OCI-LY1 (cell line): ENCODE measurements at regions not wholly inside any gene's neighbourhood (a gene's known extent, or its start where the extent isn't known, plus 50 kb on each side); places are given as distances from the start of the nearest gene placed in this dataset.

Source experiments
- H2AFZ ChIP-seq: fragments of 200-600 bp; sonication (generic), shearing (Covaris generic); 2 replicates; pipeline ENCODE4 v1.6.0; 2014; ENCODE audit warnings: antibody characterized with exemption, mild to moderate bottlenecking, low read length
- H3F3A ChIP-seq: fragments of 200-600 bp; sonication (generic), shearing (Covaris generic); 2 replicates; pipeline ENCODE4 v1.6.0; 2014; ENCODE audit warnings: mild to moderate bottlenecking, antibody characterized with exemption, low read length, moderate library complexity; ENCODE audit not compliant: insufficient read depth
- H3K27ac ChIP-seq: fragments of 200-600 bp; sonication (generic); 2 replicates; pipeline ENCODE4 v1.5.1; 2014; ENCODE audit warnings: low read length, mixed run types, mild to moderate bottlenecking, low read depth; ENCODE audit not compliant: poor library complexity, severe bottlenecking
- H3K27me3 ChIP-seq: fragments of 200-600 bp; sonication (generic); 2 replicates; pipeline ENCODE4 v1.6.0; 2014; ENCODE audit warnings: antibody characterized with exemption, mild to moderate bottlenecking, low read length, moderate library complexity; ENCODE audit not compliant: insufficient read depth
- H3K36me3 ChIP-seq: fragments of 200-600 bp; sonication (generic); 2 replicates; pipeline ENCODE4 v1.6.1; 2014; ENCODE audit warnings: mild to moderate bottlenecking, antibody characterized with exemption, low read length, moderate library complexity, mixed read lengths; ENCODE audit not compliant: insufficient read depth
- H3K4me1 ChIP-seq: fragments of 200-600 bp; sonication (generic); 2 replicates; pipeline ENCODE4 v1.5.1; 2014; ENCODE audit warnings: mild to moderate bottlenecking, low read length, moderate library complexity; ENCODE audit not compliant: insufficient read depth, severe bottlenecking
- H3K4me2 ChIP-seq: fragments of 200-600 bp; sonication (generic), shearing (Covaris generic); 2 replicates; pipeline ENCODE4 v1.6.1; 2014; ENCODE audit warnings: low read length
- H3K4me3 ChIP-seq: fragments of 200-600 bp; sonication (generic); 2 replicates; pipeline ENCODE4 v1.5.1; 2014; ENCODE audit warnings: low read length, low read depth, mild to moderate bottlenecking, mixed read lengths; ENCODE audit not compliant: poor library complexity, severe bottlenecking
- H3K79me2 ChIP-seq: fragments of 200-600 bp; shearing (Covaris generic); 2 replicates; pipeline ENCODE4 v1.6.1; 2016; ENCODE audit warnings: mixed run types, low read length, mixed read lengths; ENCODE audit not compliant: insufficient read depth
- H3K9ac ChIP-seq: fragments of 200-600 bp; sonication (generic), shearing (Covaris generic); 2 replicates; pipeline ENCODE4 v1.6.1; 2014; ENCODE audit warnings: mild to moderate bottlenecking, low read length, mixed read lengths
- H3K9me2 ChIP-seq: fragments of 200-600 bp; sonication (generic), shearing (Covaris generic); 2 replicates; pipeline ENCODE4 v1.6.1; 2014; ENCODE audit warnings: low read depth, mild to moderate bottlenecking, low read length, mixed read lengths
- H3K9me3 ChIP-seq: fragments of 200-600 bp; shearing (Covaris generic); 2 replicates; pipeline ENCODE4 v1.6.1; 2014; ENCODE audit warnings: low read length, mixed read lengths
- H4K20me1 ChIP-seq: fragments of 200-600 bp; sonication (generic), shearing (Covaris generic); 2 replicates; pipeline ENCODE4 v1.6.0; 2016; ENCODE audit warnings: mild to moderate bottlenecking, low read length; ENCODE audit not compliant: insufficient read depth
- EZH2 ChIP-seq: fragments of 200-600 bp; sonication (generic), shearing (Covaris generic); IDR thresholded peaks from 2 replicates; pipeline ENCODE4 v1.8.0; 2017; ENCODE audit warnings: borderline replicate concordance, mixed run types, mild to moderate bottlenecking, antibody characterized with exemption, low read length, moderate library complexity, mixed read lengths
- TF ChIP-seq, protein P1 (sequence below): fragments of 200-600 bp; sonication (generic), shearing (Covaris generic); IDR thresholded peaks from 2 replicates; pipeline ENCODE4 v1.5.1; 2017; ENCODE audit warnings: mild to moderate bottlenecking, antibody characterized with exemption, low read length, moderate library complexity, mixed read lengths

DNA sequence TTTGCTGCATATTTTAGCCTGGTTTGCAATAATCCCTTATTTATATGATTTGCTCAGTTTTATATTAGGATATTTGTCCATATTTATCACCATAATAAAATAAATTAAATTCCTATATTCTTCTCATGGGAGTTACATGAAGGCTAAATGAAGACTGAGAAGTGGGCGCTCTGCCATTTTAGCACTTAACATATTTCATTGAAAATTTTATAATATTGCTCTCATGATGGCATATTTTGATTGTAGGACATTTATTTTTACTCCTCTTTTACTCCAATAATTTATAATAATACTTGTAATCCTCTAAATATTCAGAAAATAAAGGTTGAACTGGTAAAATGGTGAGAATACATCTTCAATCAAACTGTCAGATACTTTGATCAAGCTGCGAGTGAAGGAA is 99.8 kb upstream of the SEMA3A start:
- Histone ChIP-seq H3K36me3 (no peaks in the 10 kb centered on the region), H3K27me3 (no peaks in the 10 kb centered on the region), H3K4me2 (no peak overlapping the region), H3K9me2 (no peaks in the 10 kb centered on the region), H3K4me1 (peaks cover 8% of the 10 kb centered on the region), H3K27ac (no peak overlapping the region), H3F3A (0 out of 2 replicates have a peak, but pooled peaks cover 6% of the 10 kb centered on the region), H3K9ac (no peak overlapping the region), H3K79me2 (no peaks in the 10 kb centered on the region), H3K9me3 (0 out of 2 replicates have a peak, but pooled peaks cover 3% of the 10 kb centered on the region), H3K4me3 (no peak overlapping the region), H2AFZ (no peak overlapping the region), H4K20me1 (no peaks in the 10 kb centered on the region)
- no peak for TF ChIP-seq EZH2
- TF ChIP-seq, protein P1, sequence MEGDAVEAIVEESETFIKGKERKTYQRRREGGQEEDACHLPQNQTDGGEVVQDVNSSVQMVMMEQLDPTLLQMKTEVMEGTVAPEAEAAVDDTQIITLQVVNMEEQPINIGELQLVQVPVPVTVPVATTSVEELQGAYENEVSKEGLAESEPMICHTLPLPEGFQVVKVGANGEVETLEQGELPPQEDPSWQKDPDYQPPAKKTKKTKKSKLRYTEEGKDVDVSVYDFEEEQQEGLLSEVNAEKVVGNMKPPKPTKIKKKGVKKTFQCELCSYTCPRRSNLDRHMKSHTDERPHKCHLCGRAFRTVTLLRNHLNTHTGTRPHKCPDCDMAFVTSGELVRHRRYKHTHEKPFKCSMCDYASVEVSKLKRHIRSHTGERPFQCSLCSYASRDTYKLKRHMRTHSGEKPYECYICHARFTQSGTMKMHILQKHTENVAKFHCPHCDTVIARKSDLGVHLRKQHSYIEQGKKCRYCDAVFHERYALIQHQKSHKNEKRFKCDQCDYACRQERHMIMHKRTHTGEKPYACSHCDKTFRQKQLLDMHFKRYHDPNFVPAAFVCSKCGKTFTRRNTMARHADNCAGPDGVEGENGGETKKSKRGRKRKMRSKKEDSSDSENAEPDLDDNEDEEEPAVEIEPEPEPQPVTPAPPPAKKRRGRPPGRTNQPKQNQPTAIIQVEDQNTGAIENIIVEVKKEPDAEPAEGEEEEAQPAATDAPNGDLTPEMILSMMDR, result no peak

DNA sequence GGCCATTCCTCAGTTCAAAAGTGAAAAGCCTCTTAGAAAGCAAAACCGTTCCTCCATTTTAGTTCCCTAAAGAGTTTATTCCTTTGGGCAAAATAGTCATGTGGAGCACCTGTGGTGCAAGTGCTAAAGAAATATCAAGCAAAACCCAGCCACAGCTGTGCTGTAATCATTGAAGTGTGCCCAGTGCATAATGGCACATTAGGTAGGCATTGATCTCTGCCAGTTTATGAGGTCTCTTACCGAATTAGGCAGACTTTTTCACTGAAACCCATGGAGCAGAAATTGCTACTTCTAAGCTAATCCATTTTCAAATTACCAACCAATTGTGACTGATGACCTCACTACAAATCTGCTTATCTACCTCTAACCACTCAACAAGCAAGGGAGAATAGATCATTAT is 97.2 kb upstream of the SEMA3A start:
- H3K9ac ChIP-seq, result no peak overlapping the region
- no peaks in the 10 kb centered on the region for H3K9me2 ChIP-seq
- no peak overlapping the region for H3K4me3 ChIP-seq
- 0 out of 2 replicates have a peak, but pooled peaks cover 3% of the 10 kb centered on the region for H3K9me3 ChIP-seq
- H4K20me1 ChIP-seq, result no peaks in the 10 kb centered on the region
- TF ChIP-seq EZH2, result no peak
- TF ChIP-seq, protein P1, result no peak
- no peak overlapping the region for H3K27ac ChIP-seq
- H3K4me1 ChIP-seq, result peaks cover 8% of the 10 kb centered on the region
- peak overlapping the region; percentile 76; the same call in 1 of the 2 replicates for H2AFZ ChIP-seq
- H3F3A ChIP-seq, result 0 out of 2 replicates have a peak, but pooled peaks cover 6% of the 10 kb centered on the region
- no peaks in the 10 kb centered on the region for H3K36me3 ChIP-seq
- H3K79me2 ChIP-seq, result no peaks in the 10 kb centered on the region
- H3K27me3 ChIP-seq, result no peaks in the 10 kb centered on the region
- no peak overlapping the region for H3K4me2 ChIP-seq

DNA sequence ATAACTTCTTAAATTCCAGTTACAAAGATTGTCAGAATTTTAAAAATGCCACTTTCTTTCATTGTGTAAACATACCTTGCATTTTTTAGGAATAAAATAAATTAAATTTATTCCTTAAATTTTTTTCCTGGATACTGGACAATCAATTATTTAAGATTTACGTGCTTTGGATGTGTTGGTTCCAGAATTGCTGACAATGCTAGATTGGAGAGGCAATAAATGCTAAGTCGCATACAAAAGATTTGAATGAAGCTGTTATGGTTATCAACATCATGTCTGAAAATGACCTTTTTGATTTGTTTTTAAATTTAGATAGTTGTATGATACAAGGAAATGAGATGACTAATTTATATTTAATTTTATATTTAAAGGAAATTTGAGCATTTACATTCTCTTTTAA is 89.2 kb upstream of the SEMA3A start:
- Histone ChIP-seq H3K4me3 (no peak overlapping the region), H3K27me3 (no peaks in the 10 kb centered on the region), H2AFZ (peak overlapping the region; percentile 81), H3K36me3 (no peaks in the 10 kb centered on the region), H3K27ac (no peak overlapping the region), H3K9ac (no peak overlapping the region), H3K4me1 (no peaks in the 10 kb centered on the region), H3K9me2 (no peaks in the 10 kb centered on the region), H3F3A (no peaks in the 10 kb centered on the region), H3K79me2 (no peaks in the 10 kb centered on the region), H3K9me3 (no peaks in the 10 kb centered on the region), H4K20me1 (no peaks in the 10 kb centered on the region), H3K4me2 (no peak overlapping the region)
- TF ChIP-seq EZH2, result no peak
- TF ChIP-seq, protein P1, result no peak
